ENCODE measurements at regions not wholly inside any gene's neighbourhood (a gene's known extent, or its start where the extent isn't known, plus 50 kb on each side); places are given as distances from the start of the nearest gene placed in this dataset.

- Mint-ChIP-seq H3K4me3 (no peak overlapping the region), H3K27ac (no peak overlapping the region), H3K4me1 (ENCODE audit: low read depth) (no peaks in the 10 kb centered on the region), H3K9me3 (no peaks in the 10 kb centered on the region), H3K27me3 (ENCODE audit: low read depth) (peaks cover 8% of the 10 kb centered on the region), H3K36me3 (ENCODE audit: low read depth) (no peaks in the 10 kb centered on the region)
- intact Hi-C loops (cut with micrococcal nuclease) = no loop called here
- CTCF ChIA-PET = no interaction called here
- DNase-seq = no peak
Observed at GRCh38 chr18:75526038-75526437, 98.5 kb upstream of the SMIM21 start.

GRCh38 chr18:75525331-75525730, 97.8 kb upstream of the SMIM21 start:
- CTCF ChIA-PET = no interaction called here
- H3K27ac Mint-ChIP-seq = no peak overlapping the region
- no peaks in the 10 kb centered on the region for H3K36me3 Mint-ChIP-seq (ENCODE audit: low read depth)
- no peaks in the 10 kb centered on the region for H3K9me3 Mint-ChIP-seq
- peaks cover 8% of the 10 kb centered on the region for H3K27me3 Mint-ChIP-seq (ENCODE audit: low read depth)
- H3K4me1 Mint-ChIP-seq (ENCODE audit: low read depth) = no peaks in the 10 kb centered on the region
- intact Hi-C loops (cut with micrococcal nuclease) = no loop called here
- H3K4me3 Mint-ChIP-seq = no peak overlapping the region
- no peak for DNase-seq

GRCh38 chr18:75524841-75525240, 97.3 kb upstream of the SMIM21 start:
- H3K4me3 Mint-ChIP-seq = no peak overlapping the region
- CTCF ChIA-PET = no interaction called here
- DNase-seq = no peak
- H3K27me3 Mint-ChIP-seq (ENCODE audit: low read depth) = peaks cover 8% of the 10 kb centered on the region
- H3K9me3 Mint-ChIP-seq = no peaks in the 10 kb centered on the region
- intact Hi-C loops (cut with micrococcal nuclease) = no loop called here
- no peak overlapping the region for H3K27ac Mint-ChIP-seq
- H3K36me3 Mint-ChIP-seq (ENCODE audit: low read depth) = no peaks in the 10 kb centered on the region
- H3K4me1 Mint-ChIP-seq (ENCODE audit: low read depth) = no peaks in the 10 kb centered on the region

GRCh38 chr18:75524181-75524580, 96.7 kb upstream of the SMIM21 start:
- CTCF ChIA-PET = no interaction called here
- peaks cover 8% of the 10 kb centered on the region for H3K27me3 Mint-ChIP-seq (ENCODE audit: low read depth)
- intact Hi-C loops (cut with micrococcal nuclease) = no loop called here

GRCh38 chr18:75521816-75522215, 94.3 kb upstream of the SMIM21 start:
- Mint-ChIP-seq H3K27ac (no peak overlapping the region), H3K9me3 (no peaks in the 10 kb centered on the region), H3K27me3 (ENCODE audit: low read depth) (no peaks in the 10 kb centered on the region), H3K4me3 (no peak overlapping the region), H3K36me3 (ENCODE audit: low read depth) (no peaks in the 10 kb centered on the region), H3K4me1 (ENCODE audit: low read depth) (no peaks in the 10 kb centered on the region)
- CTCF ChIA-PET = no interaction called here
- intact Hi-C loops (cut with micrococcal nuclease) = no loop called here
- no peak for DNase-seq

More at GRCh38 chr18:75524181-75524580, 96.7 kb upstream of the SMIM21 start:
- no peak overlapping the region for H3K4me3 Mint-ChIP-seq
- no peaks in the 10 kb centered on the region for H3K36me3 Mint-ChIP-seq (ENCODE audit: low read depth)
- DNase-seq = no peak
- H3K4me1 Mint-ChIP-seq (ENCODE audit: low read depth) = no peaks in the 10 kb centered on the region
- H3K9me3 Mint-ChIP-seq = no peaks in the 10 kb centered on the region
- no peak overlapping the region for H3K27ac Mint-ChIP-seq

GRCh38 chr18:75518007-75518406, 90.5 kb upstream of the SMIM21 start:
- Mint-ChIP-seq H3K9me3 (peaks cover 4% of the 10 kb centered on the region), H3K4me3 (no peak overlapping the region), H3K27ac (no peak overlapping the region), H3K36me3 (ENCODE audit: low read depth) (no peaks in the 10 kb centered on the region), H3K4me1 (ENCODE audit: low read depth) (no peaks in the 10 kb centered on the region), H3K27me3 (ENCODE audit: low read depth) (peaks cover 7% of the 10 kb centered on the region)
- no peak for DNase-seq
- CTCF ChIA-PET = interaction anchor here (0.7 kb wide), 1 partner anchor 544 kb away, joined by 4 read pairs; no protein-coding TSS in a partner anchor
- intact Hi-C loops (cut with micrococcal nuclease) = no loop called here

GRCh38 chr18:75517286-75517685, 89.8 kb upstream of the SMIM21 start:
- Mint-ChIP-seq H3K9me3 (peaks cover 11% of the 10 kb centered on the region), H3K36me3 (ENCODE audit: low read depth) (no peaks in the 10 kb centered on the region), H3K27me3 (ENCODE audit: low read depth) (peaks cover 7% of the 10 kb centered on the region), H3K27ac (no peak overlapping the region), H3K4me1 (ENCODE audit: low read depth) (no peaks in the 10 kb centered on the region), H3K4me3 (no peak overlapping the region)
- intact Hi-C loops (cut with micrococcal nuclease) = no loop called here
- no peak for DNase-seq
- CTCF ChIA-PET = no interaction called here

- H3K27ac Mint-ChIP-seq = no peak overlapping the region
- H3K4me1 Mint-ChIP-seq (ENCODE audit: low read depth) = no peaks in the 10 kb centered on the region
- no peak for DNase-seq
- intact Hi-C loops (cut with micrococcal nuclease) = no loop called here
- CTCF ChIA-PET = no interaction called here
- peaks cover 22% of the 10 kb centered on the region for H3K27me3 Mint-ChIP-seq (ENCODE audit: low read depth)
- no peaks in the 10 kb centered on the region for H3K36me3 Mint-ChIP-seq (ENCODE audit: low read depth)
- H3K9me3 Mint-ChIP-seq = peaks cover 11% of the 10 kb centered on the region
- H3K4me3 Mint-ChIP-seq = no peak overlapping the region
Observed at GRCh38 chr18:75507636-75508035, 80.1 kb upstream of the SMIM21 start.

- Mint-ChIP-seq H3K36me3 (ENCODE audit: low read depth) (no peaks in the 10 kb centered on the region), H3K4me1 (ENCODE audit: low read depth) (no peaks in the 10 kb centered on the region), H3K27ac (no peak overlapping the region), H3K4me3 (no peak overlapping the region), H3K9me3 (peaks cover 5% of the 10 kb centered on the region), H3K27me3 (ENCODE audit: low read depth) (peaks cover 22% of the 10 kb centered on the region)
- intact Hi-C loops (cut with micrococcal nuclease) = no loop called here
- CTCF ChIA-PET = no interaction called here
- DNase-seq = no peak
Observed at GRCh38 chr18:75506913-75507312, 79.4 kb upstream of the SMIM21 start.

- intact Hi-C loops (cut with micrococcal nuclease) = no loop called here
- Mint-ChIP-seq H3K27me3 (ENCODE audit: low read depth) (peaks cover 24% of the 10 kb centered on the region), H3K36me3 (ENCODE audit: low read depth) (no peaks in the 10 kb centered on the region), H3K27ac (no peak overlapping the region), H3K4me1 (ENCODE audit: low read depth) (no peaks in the 10 kb centered on the region), H3K9me3 (no peaks in the 10 kb centered on the region), H3K4me3 (no peak overlapping the region)
- CTCF ChIA-PET = no interaction called here
- DNase-seq = no peak
Observed at GRCh38 chr18:75504469-75504868, 77.0 kb upstream of the SMIM21 start.

- no peak overlapping the region for H3K27ac Mint-ChIP-seq
- no peaks in the 10 kb centered on the region for H3K9me3 Mint-ChIP-seq
- no peak overlapping the region for H3K4me3 Mint-ChIP-seq
- no peaks in the 10 kb centered on the region for H3K36me3 Mint-ChIP-seq (ENCODE audit: low read depth)
- H3K27me3 Mint-ChIP-seq (ENCODE audit: low read depth) = peaks cover 27% of the 10 kb centered on the region
- CTCF ChIA-PET = no interaction called here
- DNase-seq = no peak
- intact Hi-C loops (cut with micrococcal nuclease) = no loop called here
- no peaks in the 10 kb centered on the region for H3K4me1 Mint-ChIP-seq (ENCODE audit: low read depth)
Observed at GRCh38 chr18:75503615-75504014, 76.1 kb upstream of the SMIM21 start.

GRCh38 chr18:75502286-75502685, 74.8 kb upstream of the SMIM21 start:
- Mint-ChIP-seq H3K36me3 (ENCODE audit: low read depth) (no peaks in the 10 kb centered on the region), H3K9me3 (no peaks in the 10 kb centered on the region), H3K4me3 (no peak overlapping the region), H3K27me3 (ENCODE audit: low read depth) (peaks cover 27% of the 10 kb centered on the region), H3K27ac (no peak overlapping the region), H3K4me1 (ENCODE audit: low read depth) (no peaks in the 10 kb centered on the region)
- DNase-seq = no peak
- intact Hi-C loops (cut with micrococcal nuclease) = no loop called here
- CTCF ChIA-PET = interaction anchor here (1.4 kb wide), 1 partner anchor 24 kb away, joined by 4 read pairs; no protein-coding TSS in a partner anchor

GRCh38 chr18:75500545-75500944, 73.0 kb upstream of the SMIM21 start:
- intact Hi-C loops (cut with micrococcal nuclease) = no loop called here
- Mint-ChIP-seq H3K36me3 (ENCODE audit: low read depth) (no peaks in the 10 kb centered on the region), H3K27ac (no peak overlapping the region), H3K9me3 (no peaks in the 10 kb centered on the region), H3K27me3 (ENCODE audit: low read depth) (peaks cover 24% of the 10 kb centered on the region), H3K4me1 (ENCODE audit: low read depth) (no peaks in the 10 kb centered on the region), H3K4me3 (no peak overlapping the region)
- DNase-seq = no peak
- CTCF ChIA-PET = interaction anchor here (1.4 kb wide), 1 partner anchor 22 kb away, joined by 4 read pairs; no protein-coding TSS in a partner anchor

Data from activated naive CD4-positive, alpha-beta T cell treated with anti-CD3 and anti-CD28 coated beads for 36 hours (primary cell).